Ecto neural progenitor cell (in vitro differentiated cells): ENCODE measurements at regions not wholly inside any gene's neighbourhood (a gene's known extent, or its start where the extent isn't known, plus 50 kb on each side); places are given as distances from the start of the nearest gene placed in this dataset.
"Not testable (repeated sequence)": the region's sequence is repeated elsewhere in the genome, so short reads cannot be mapped to it uniquely, and the experiment has no call there.

ENCODE experiments used
- DNase-seq: peaks from one replicate; pipeline ENCODE4 v3.0.0-alpha.2; 2018; ENCODE audit warnings: low spot score

GRCh38 chr9:109599131-109599530, 101.0 kb upstream of the PTPN3 start:
- no peak for DNase-seq

GRCh38 chr9:109599711-109600110, 101.6 kb upstream of the PTPN3 start:
- DNase-seq = no peak

GRCh38 chr9:109600142-109600541, 102.0 kb upstream of the PTPN3 start:
- no peak for DNase-seq

- no peak for DNase-seq
Measured at GRCh38 chr9:109601181-109601580, 103.1 kb upstream of the PTPN3 start.

GRCh38 chr9:109602987-109603386, 104.9 kb upstream of the PTPN3 start:
- no peak for DNase-seq

GRCh38 chr9:109604131-109604530, 106.0 kb upstream of the PTPN3 start:
- no peak for DNase-seq

GRCh38 chr9:109604781-109605180, 106.7 kb upstream of the PTPN3 start:
- DNase-seq = no peak

GRCh38 chr9:109609060-109609459, 111.0 kb upstream of the PTPN3 start:
- DNase-seq = no peak

- DNase-seq = no peak
Measured at GRCh38 chr9:109616571-109617120, 118.5 kb upstream of the PTPN3 start.

GRCh38 chr9:109619310-109619709, 121.2 kb upstream of the PTPN3 start:
- no peak for DNase-seq

- no peak for DNase-seq
Measured at GRCh38 chr9:109624143-109624542, 126.0 kb upstream of the PTPN3 start.

- DNase-seq = no peak
Measured at GRCh38 chr9:109624896-109625295, 126.8 kb upstream of the PTPN3 start.

GRCh38 chr9:109627042-109627441, 128.9 kb upstream of the PTPN3 start:
- no peak for DNase-seq

GRCh38 chr9:109629615-109630014, 131.5 kb upstream of the PTPN3 start:
- no peak for DNase-seq

GRCh38 chr9:109632817-109633216, 134.7 kb upstream of the PTPN3 start:
- DNase-seq = no peak

GRCh38 chr9:109639674-109640579, 140.1 kb upstream of the PALM2AKAP2 start:
- DNase-seq = peak; percentile 61

GRCh38 chr9:109640580-109641371, 139.2 kb upstream of the PALM2AKAP2 start:
- peak; percentile 83 for DNase-seq

- DNase-seq = no peak
Measured at GRCh38 chr9:109641372-109641659, 138.7 kb upstream of the PALM2AKAP2 start.

- no peak for DNase-seq
Measured at GRCh38 chr9:109652112-109652511, 127.9 kb upstream of the PALM2AKAP2 start.

- DNase-seq = no peak
Measured at GRCh38 chr9:109652971-109653370, 127.0 kb upstream of the PALM2AKAP2 start.

- DNase-seq = no peak
Measured at GRCh38 chr9:109653470-109653869, 126.5 kb upstream of the PALM2AKAP2 start.

- not testable (repeated sequence) for DNase-seq
Measured at GRCh38 chr9:109663978-109664377, 116.0 kb upstream of the PALM2AKAP2 start.

- DNase-seq = not testable (repeated sequence)
Measured at GRCh38 chr9:109665736-109666135, 114.3 kb upstream of the PALM2AKAP2 start.
